GM23338 (cell line): ENCODE measurements at regions not wholly inside any gene's neighbourhood (a gene's known extent, or its start where the extent isn't known, plus 50 kb on each side); places are given as distances from the start of the nearest gene placed in this dataset.

ENCODE experiments used
- CREB1 ChIP-seq: fragments of 250-450 bp; sonication (Bioruptor Pico); IDR thresholded peaks from 2 replicates; pipeline ENCODE4 v1.5.0; 2020; ENCODE audit warnings: low read depth, mild to moderate bottlenecking, moderate library complexity
- CTCF ChIP-seq, 2 experiments: fragments of 200-600 bp in 1 of 2; sonication (generic) in 1 of 2; conservative IDR thresholded peaks; 2 replicates each; pipeline versions ENCODE4 v1.5.1 to v1.6.1; 2016 to 2017; ENCODE audit warnings: antibody characterized with exemption in 2 of 2, low read depth in 2 of 2, mild to moderate bottlenecking in 2 of 2, moderate library complexity in 1 of 2
- EZH2 ChIP-seq: fragments of 200-600 bp; sonication (generic); IDR thresholded peaks from one replicate; pipeline ENCODE4 v1.8.0; 2017; ENCODE audit warnings: antibody characterized with exemption, mild to moderate bottlenecking, low read depth; ENCODE audit not compliant: unreplicated experiment
- EZH2phosphoT487 ChIP-seq: fragments of 200-600 bp; sonication (generic); IDR thresholded peaks from one replicate; pipeline ENCODE4 v1.8.1; 2018; ENCODE audit warnings: antibody characterized with exemption; ENCODE audit not compliant: unreplicated experiment
- JUNB ChIP-seq: IDR thresholded peaks from one replicate; pipeline ENCODE4 v1.6.1; 2016; ENCODE audit warnings: antibody characterized with exemption; ENCODE audit not compliant: unreplicated experiment
- NANOG ChIP-seq: IDR thresholded peaks from 2 replicates; pipeline ENCODE4 v1.6.1; 2016; ENCODE audit warnings: antibody characterized with exemption, borderline replicate concordance
- POLR2AphosphoS5 ChIP-seq: IDR thresholded peaks from 2 replicates; pipeline ENCODE4 v1.6.1; 2016; ENCODE audit warnings: antibody characterized with exemption, low read depth
- ZNF462 ChIP-seq: fragments of 250-450 bp; sonication (Bioruptor Pico); IDR thresholded peaks from 2 replicates; pipeline ENCODE4 v1.5.0; 2020; ENCODE audit warnings: mild to moderate bottlenecking, moderate library complexity
- TF ChIP-seq, protein P1 (sequence below): IDR thresholded peaks from one replicate; pipeline ENCODE4 v1.6.1; 2018; ENCODE audit warnings: antibody characterized with exemption; ENCODE audit not compliant: unreplicated experiment

DNA sequence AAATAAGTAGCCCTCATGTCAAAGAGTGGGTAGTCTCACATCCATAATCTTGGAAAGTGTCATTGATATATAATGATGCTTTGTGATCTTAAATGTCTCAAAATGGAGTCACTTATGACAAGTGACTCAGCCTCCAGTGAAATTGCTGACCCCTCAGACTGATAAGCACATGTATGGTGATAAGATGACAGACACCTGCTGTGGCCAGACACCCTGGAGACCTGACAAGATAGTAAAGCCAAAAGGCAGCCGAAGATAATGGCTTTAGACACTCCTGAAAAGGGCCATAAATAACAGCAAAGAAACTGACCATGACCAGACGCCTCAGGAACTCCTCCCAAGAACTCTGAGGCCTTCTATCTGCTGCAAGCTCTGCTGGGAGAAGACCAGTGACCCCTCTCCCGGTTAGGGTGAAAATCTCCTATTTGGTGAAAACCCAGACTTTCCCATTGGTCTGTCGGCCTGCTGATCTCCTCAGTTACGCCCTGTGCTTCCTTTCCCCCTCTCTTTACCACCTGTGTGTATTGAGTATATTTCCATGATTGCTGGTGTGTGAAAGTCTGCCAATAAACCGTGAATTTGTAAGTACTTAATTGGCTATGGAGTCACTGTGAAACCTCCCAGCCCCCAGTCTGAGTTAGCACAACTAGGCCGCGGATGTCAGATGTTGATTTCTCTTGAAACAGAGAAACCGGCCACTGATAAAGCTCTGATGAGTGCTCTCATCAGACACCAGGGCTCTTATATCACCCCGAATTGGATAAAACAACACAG, 226.7 kb upstream of the MYOCD start:
- TF ChIP-seq EZH2phosphoT487 (no peak), CTCF (conservative IDR thresholded peaks at IDR 0.05; ENCODE audit: low read depth in 2 of 2) (no peak), POLR2AphosphoS5 (no peak), NANOG (no peak), CREB1 (CRISPR knock-in tag) (no peak), EZH2 (no peak), JUNB (no peak), ZNF462 (CRISPR knock-in tag) (no peak)
- TF ChIP-seq, protein P1, sequence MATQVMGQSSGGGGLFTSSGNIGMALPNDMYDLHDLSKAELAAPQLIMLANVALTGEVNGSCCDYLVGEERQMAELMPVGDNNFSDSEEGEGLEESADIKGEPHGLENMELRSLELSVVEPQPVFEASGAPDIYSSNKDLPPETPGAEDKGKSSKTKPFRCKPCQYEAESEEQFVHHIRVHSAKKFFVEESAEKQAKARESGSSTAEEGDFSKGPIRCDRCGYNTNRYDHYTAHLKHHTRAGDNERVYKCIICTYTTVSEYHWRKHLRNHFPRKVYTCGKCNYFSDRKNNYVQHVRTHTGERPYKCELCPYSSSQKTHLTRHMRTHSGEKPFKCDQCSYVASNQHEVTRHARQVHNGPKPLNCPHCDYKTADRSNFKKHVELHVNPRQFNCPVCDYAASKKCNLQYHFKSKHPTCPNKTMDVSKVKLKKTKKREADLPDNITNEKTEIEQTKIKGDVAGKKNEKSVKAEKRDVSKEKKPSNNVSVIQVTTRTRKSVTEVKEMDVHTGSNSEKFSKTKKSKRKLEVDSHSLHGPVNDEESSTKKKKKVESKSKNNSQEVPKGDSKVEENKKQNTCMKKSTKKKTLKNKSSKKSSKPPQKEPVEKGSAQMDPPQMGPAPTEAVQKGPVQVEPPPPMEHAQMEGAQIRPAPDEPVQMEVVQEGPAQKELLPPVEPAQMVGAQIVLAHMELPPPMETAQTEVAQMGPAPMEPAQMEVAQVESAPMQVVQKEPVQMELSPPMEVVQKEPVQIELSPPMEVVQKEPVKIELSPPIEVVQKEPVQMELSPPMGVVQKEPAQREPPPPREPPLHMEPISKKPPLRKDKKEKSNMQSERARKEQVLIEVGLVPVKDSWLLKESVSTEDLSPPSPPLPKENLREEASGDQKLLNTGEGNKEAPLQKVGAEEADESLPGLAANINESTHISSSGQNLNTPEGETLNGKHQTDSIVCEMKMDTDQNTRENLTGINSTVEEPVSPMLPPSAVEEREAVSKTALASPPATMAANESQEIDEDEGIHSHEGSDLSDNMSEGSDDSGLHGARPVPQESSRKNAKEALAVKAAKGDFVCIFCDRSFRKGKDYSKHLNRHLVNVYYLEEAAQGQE, result no peak
